ENCODE measurements at regions not wholly inside any gene's neighbourhood (a gene's known extent, or its start where the extent isn't known, plus 50 kb on each side); places are given as distances from the start of the nearest gene placed in this dataset.
"Not testable (repeated sequence)": the region's sequence is repeated elsewhere in the genome, so short reads cannot be mapped to it uniquely, and the experiment has no call there.

DNA sequence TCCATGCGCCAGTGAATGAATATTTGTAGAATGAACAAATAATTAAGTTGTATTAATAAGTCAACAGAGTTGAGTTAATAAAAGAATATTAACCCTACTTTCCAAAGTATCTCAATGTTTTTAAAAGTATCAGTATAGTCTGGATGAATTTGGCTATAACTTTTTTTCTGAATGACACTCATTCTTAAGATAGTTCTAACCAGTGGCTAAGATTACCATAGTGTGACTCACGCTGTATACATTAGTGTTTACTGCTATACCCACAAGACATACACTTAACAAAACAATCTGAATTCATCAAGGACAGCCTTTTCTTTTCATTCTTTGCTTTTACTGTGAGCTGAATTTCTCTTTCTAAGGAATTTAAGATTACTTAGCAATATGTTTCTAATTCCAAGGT lies 77.0 kb upstream of the PDE1A start:
- H3K27me3 Mint-ChIP-seq (ENCODE audit: low read depth), result no peaks in the 10 kb centered on the region
- H3K4me1 Mint-ChIP-seq, result peaks cover 36% of the 10 kb centered on the region
- no peak overlapping the region for H3K27ac Mint-ChIP-seq (ENCODE audit: unreplicated experiment)
- TF ChIP-seq, protein P1, sequence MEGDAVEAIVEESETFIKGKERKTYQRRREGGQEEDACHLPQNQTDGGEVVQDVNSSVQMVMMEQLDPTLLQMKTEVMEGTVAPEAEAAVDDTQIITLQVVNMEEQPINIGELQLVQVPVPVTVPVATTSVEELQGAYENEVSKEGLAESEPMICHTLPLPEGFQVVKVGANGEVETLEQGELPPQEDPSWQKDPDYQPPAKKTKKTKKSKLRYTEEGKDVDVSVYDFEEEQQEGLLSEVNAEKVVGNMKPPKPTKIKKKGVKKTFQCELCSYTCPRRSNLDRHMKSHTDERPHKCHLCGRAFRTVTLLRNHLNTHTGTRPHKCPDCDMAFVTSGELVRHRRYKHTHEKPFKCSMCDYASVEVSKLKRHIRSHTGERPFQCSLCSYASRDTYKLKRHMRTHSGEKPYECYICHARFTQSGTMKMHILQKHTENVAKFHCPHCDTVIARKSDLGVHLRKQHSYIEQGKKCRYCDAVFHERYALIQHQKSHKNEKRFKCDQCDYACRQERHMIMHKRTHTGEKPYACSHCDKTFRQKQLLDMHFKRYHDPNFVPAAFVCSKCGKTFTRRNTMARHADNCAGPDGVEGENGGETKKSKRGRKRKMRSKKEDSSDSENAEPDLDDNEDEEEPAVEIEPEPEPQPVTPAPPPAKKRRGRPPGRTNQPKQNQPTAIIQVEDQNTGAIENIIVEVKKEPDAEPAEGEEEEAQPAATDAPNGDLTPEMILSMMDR (conservative IDR thresholded peaks at IDR 0.05), result no peak
- H3K9me3 Mint-ChIP-seq, result no peaks in the 10 kb centered on the region
- H3K4me3 Mint-ChIP-seq, result no peak overlapping the region
- peaks cover 2% of the 10 kb centered on the region for H3K36me3 Mint-ChIP-seq (ENCODE audit: low read depth)
- DNase-seq (ENCODE audit: low read depth, low spot score), result no peak

DNA sequence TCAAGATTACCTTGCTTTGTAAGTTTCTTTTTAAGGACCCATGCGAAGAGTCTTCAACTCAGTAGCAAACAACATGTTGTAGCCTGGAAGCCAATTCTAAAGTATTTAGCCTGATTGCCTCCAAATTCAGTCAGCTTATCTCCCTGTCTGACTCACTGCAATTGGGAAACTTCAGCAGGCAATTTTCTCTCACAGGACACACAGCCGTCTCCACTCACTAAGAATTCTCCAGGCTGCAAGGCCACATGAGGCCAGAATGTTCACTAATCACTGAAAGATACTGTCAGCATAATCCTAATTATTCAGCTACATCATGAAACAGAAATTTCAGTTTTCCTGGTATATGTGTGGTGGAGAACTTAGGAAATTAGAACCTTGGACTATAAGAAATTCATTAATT lies 78.1 kb upstream of the PDE1A start:
- TF ChIP-seq, protein P1 (conservative IDR thresholded peaks at IDR 0.05), result no peak
- Mint-ChIP-seq H3K27me3 (ENCODE audit: low read depth) (no peaks in the 10 kb centered on the region), H3K9me3 (no peaks in the 10 kb centered on the region), H3K4me3 (no peak overlapping the region), H3K4me1 (peaks cover 35% of the 10 kb centered on the region), H3K36me3 (ENCODE audit: low read depth) (peaks cover 5% of the 10 kb centered on the region), H3K27ac (ENCODE audit: unreplicated experiment) (no peak overlapping the region)
- no peak for DNase-seq (ENCODE audit: low read depth, low spot score)

DNA sequence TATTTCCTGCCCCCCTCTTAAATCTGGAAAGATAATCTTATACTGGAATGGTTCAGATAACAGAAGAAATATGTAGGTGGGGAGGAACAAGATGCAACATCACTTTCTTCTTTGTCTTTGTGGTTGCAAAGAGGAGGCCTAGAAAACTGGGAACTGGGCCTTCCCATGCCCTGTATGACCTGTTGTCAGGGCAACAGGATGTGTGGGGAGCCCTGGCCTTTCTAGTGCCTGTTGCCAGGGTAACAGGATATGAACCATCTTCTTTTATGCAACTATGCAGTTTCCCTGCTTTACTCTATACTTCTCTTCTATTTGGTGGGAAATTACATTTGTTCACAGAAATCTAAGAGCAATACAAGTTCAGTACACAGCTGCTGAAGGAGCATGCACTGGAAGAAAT lies 79.8 kb upstream of the PDE1A start:
- TF ChIP-seq, protein P1 (conservative IDR thresholded peaks at IDR 0.05), result no peak
- DNase-seq (ENCODE audit: low read depth, low spot score), result peak; percentile 45
- no peaks in the 10 kb centered on the region for H3K9me3 Mint-ChIP-seq
- peaks cover 34% of the 10 kb centered on the region for H3K4me1 Mint-ChIP-seq
- H3K27me3 Mint-ChIP-seq (ENCODE audit: low read depth), result no peaks in the 10 kb centered on the region
- H3K27ac Mint-ChIP-seq (ENCODE audit: unreplicated experiment), result peak overlapping the region; percentile 98
- H3K4me3 Mint-ChIP-seq, result peak overlapping the region; percentile 74
- H3K36me3 Mint-ChIP-seq (ENCODE audit: low read depth), result peaks cover 10% of the 10 kb centered on the region

DNA sequence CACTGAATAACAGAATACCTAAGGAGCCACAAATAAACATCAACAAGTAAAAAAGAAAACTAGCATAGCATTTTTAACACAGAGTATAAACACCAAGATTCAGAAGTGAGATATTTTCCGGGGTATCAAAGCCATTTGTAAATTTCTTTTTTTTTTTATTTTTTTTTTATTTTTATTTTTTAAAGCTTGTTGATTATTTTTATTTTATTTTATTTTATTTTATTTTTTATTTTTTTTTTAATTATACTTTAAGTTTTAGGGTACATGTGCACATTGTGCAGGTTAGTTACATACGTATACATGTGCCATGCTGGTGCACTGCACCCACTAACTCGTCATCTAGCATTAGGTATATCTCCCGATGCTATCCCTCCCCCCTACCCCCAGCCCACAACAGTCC lies 81.7 kb upstream of the PDE1A start:
- H3K9me3 Mint-ChIP-seq; H3K27ac Mint-ChIP-seq (ENCODE audit: unreplicated experiment); H3K4me3 Mint-ChIP-seq; DNase-seq (ENCODE audit: low read depth, low spot score); H3K27me3 Mint-ChIP-seq (ENCODE audit: low read depth): not testable (repeated sequence)
- Mint-ChIP-seq H3K4me1 (peaks cover 34% of the 10 kb centered on the region), H3K36me3 (ENCODE audit: low read depth) (peaks cover 28% of the 10 kb centered on the region)

DNA sequence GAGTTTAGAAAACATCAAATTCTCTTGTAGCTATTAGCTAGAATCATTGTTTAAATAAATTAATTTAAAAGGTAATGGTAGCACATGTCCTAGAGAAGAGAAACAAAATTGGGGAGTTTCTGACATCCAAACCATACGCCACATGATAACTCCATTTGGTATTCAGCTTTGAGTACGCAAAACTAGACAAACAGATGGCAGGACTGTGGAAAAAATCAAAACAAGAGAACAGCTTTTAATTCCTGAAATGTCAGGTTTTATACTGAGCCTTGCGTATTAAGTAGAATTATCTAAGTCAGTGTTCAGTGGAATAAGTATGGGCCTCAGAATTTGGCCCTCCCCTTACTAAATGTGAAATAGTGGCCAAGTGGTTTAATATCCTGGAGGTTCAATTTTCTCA lies 82.4 kb upstream of the PDE1A start:
- no peak for DNase-seq (ENCODE audit: low read depth, low spot score)
- TF ChIP-seq, protein P1 (conservative IDR thresholded peaks at IDR 0.05), result no peak
- H3K36me3 Mint-ChIP-seq (ENCODE audit: low read depth), result peaks cover 35% of the 10 kb centered on the region
- H3K4me1 Mint-ChIP-seq, result peaks cover 34% of the 10 kb centered on the region
- H3K4me3 Mint-ChIP-seq, result no peak overlapping the region
- H3K27ac Mint-ChIP-seq (ENCODE audit: unreplicated experiment), result peak overlapping the region; percentile 40
- no peaks in the 10 kb centered on the region for H3K27me3 Mint-ChIP-seq (ENCODE audit: low read depth)
- peaks cover 2% of the 10 kb centered on the region for H3K9me3 Mint-ChIP-seq

DNA sequence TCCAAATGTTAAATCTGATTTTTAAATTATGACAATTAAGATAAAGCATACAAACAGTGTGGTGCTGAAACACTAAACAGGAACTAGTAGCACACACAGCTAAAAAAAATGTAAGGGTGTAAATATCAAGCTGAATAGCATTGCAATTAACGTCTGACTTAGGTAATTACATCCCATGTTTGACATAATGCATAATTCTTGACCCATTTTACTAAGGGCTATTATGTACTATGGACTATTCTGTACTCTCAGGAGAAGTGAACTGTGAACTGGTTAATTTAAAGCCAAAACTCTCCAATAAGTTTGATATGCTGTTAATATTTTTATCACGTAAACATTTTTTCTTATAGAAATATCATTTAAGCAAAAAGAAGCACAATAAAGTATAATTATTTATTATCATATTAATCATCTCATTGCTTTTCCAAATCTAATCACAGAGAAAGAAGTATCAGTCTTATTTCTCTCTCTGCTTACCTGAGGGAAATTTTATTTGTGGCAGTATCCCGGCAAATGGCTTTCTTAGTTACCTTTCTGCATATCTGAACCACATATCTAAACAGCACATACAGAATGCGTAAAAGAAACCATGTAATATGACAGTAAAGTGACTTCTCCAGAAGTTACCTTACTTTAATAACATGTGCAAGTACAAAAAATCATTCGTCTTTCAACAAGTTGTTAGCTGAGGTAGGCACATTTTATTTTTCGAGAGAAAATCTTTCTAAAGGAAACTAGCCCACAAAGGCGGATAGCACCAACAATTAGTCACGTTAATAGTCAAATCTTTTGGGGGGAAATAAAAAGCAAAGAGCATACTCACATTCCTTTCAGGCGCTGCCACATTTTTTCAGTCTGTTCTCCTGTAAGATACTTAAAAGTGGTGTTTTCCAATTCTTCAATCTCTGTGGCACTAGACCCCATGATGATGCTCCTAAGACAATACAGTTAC lies 94.9 kb upstream of the PDE1A start:
- peaks cover 2% of the 10 kb centered on the region for H3K36me3 Mint-ChIP-seq (ENCODE audit: low read depth)
- peak overlapping the region; percentile 93 for H3K27ac Mint-ChIP-seq (ENCODE audit: unreplicated experiment)
- peaks cover 22% of the 10 kb centered on the region for H3K4me1 Mint-ChIP-seq
- no peak for DNase-seq (ENCODE audit: low read depth, low spot score)
- H3K4me3 Mint-ChIP-seq, result peak overlapping the region; percentile 87
- H3K9me3 Mint-ChIP-seq, result no peaks in the 10 kb centered on the region
- H3K27me3 Mint-ChIP-seq (ENCODE audit: low read depth), result no peaks in the 10 kb centered on the region
- TF ChIP-seq, protein P1 (conservative IDR thresholded peaks at IDR 0.05), result no peak
